ENCODE measurements at regions not wholly inside any gene's neighbourhood (a gene's known extent, or its start where the extent isn't known, plus 50 kb on each side); places are given as distances from the start of the nearest gene placed in this dataset.
"Not testable (repeated sequence)": the region's sequence is repeated elsewhere in the genome, so short reads cannot be mapped to it uniquely, and the experiment has no call there.

- TF ChIP-seq CTCF (IDR thresholded peaks at IDR 0.05; ENCODE audit: low read depth, low read length); MYC (IDR thresholded peaks at IDR 0.05; ENCODE audit: low read depth, low read length); POLR2A (IDR thresholded peaks at IDR 0.05; ENCODE audit: extremely low read depth, insufficient read length); MAX (IDR thresholded peaks at IDR 0.05; ENCODE audit: low read depth, low read length): not testable (repeated sequence)
Measured at GRCh38 chrX:10469-11458, 270.4 kb upstream of the PLCXD1 start.
